ENCODE measurements at regions not wholly inside any gene's neighbourhood (a gene's known extent, or its start where the extent isn't known, plus 50 kb on each side); places are given as distances from the start of the nearest gene placed in this dataset.

- peak; percentile 60 to 68 for DNase-seq (ENCODE audit: low read depth in 1 of 2, low spot score in 1 of 2)
These were observed 73.8 kb downstream of the SYNE3 start for GRCh38 chr14:95442633-95443021.

- no peak for DNase-seq (ENCODE audit: low read depth in 1 of 2, low spot score in 1 of 2)
These were observed 74.3 kb downstream of the SYNE3 start for GRCh38 chr14:95442016-95442632.

- DNase-seq (ENCODE audit: low read depth in 1 of 2, low spot score in 1 of 2) = no peak
These were observed 75.5 kb downstream of the SYNE3 start for GRCh38 chr14:95440951-95441350.

GRCh38 chr14:95440496-95440895 lies 76.0 kb downstream of the SYNE3 start:
- no peak for DNase-seq (ENCODE audit: low read depth in 1 of 2, low spot score in 1 of 2)

GRCh38 chr14:95439881-95440280 lies 76.6 kb downstream of the SYNE3 start:
- no peak for DNase-seq (ENCODE audit: low read depth in 1 of 2, low spot score in 1 of 2)

GRCh38 chr14:95437715-95438114 lies 78.7 kb downstream of the SYNE3 start:
- no peak for DNase-seq (ENCODE audit: low read depth in 1 of 2, low spot score in 1 of 2)

GRCh38 chr14:95436354-95436753 lies 80.1 kb downstream of the SYNE3 start:
- no peak for DNase-seq (ENCODE audit: low read depth in 1 of 2, low spot score in 1 of 2)

GRCh38 chr14:95434121-95434520 lies 82.3 kb downstream of the SYNE3 start:
- DNase-seq (ENCODE audit: low read depth in 1 of 2, low spot score in 1 of 2) = no peak

- no peak for DNase-seq (ENCODE audit: low read depth in 1 of 2, low spot score in 1 of 2)
These were observed 83.4 kb downstream of the SYNE3 start for GRCh38 chr14:95433094-95433478.

GRCh38 chr14:95432144-95433093 lies 84.0 kb downstream of the SYNE3 start:
- DNase-seq (ENCODE audit: low read depth in 1 of 2, low spot score in 1 of 2) = no peak

GRCh38 chr14:95431199-95432143 lies 85.0 kb downstream of the SYNE3 start:
- no peak for DNase-seq (ENCODE audit: low read depth in 1 of 2, low spot score in 1 of 2)

GRCh38 chr14:95428557-95428956 lies 87.9 kb downstream of the SYNE3 start:
- no peak for DNase-seq (ENCODE audit: low read depth in 1 of 2, low spot score in 1 of 2)

- DNase-seq (ENCODE audit: low read depth in 1 of 2, low spot score in 1 of 2) = no peak
These were observed 90.4 kb downstream of the SYNE3 start for GRCh38 chr14:95426116-95426475.

GRCh38 chr14:95425369-95426115 lies 90.9 kb downstream of the SYNE3 start:
- no peak for DNase-seq (ENCODE audit: low read depth in 1 of 2, low spot score in 1 of 2)

GRCh38 chr14:95424529-95424928 lies 91.9 kb downstream of the SYNE3 start:
- no peak for DNase-seq (ENCODE audit: low read depth in 1 of 2, low spot score in 1 of 2)

GRCh38 chr14:95421741-95422140 lies 94.7 kb downstream of the SYNE3 start:
- no peak for DNase-seq (ENCODE audit: low read depth in 1 of 2, low spot score in 1 of 2)

GRCh38 chr14:95420060-95420459 lies 96.4 kb downstream of the SYNE3 start:
- no peak for DNase-seq (ENCODE audit: low read depth in 1 of 2, low spot score in 1 of 2)

GRCh38 chr14:95419569-95419968 lies 96.9 kb downstream of the SYNE3 start:
- DNase-seq (ENCODE audit: low read depth in 1 of 2, low spot score in 1 of 2) = no peak

- DNase-seq (ENCODE audit: low read depth in 1 of 2, low spot score in 1 of 2) = no peak
These were observed 97.6 kb downstream of the SYNE3 start for GRCh38 chr14:95418858-95419257.

GRCh38 chr14:95417492-95417891 lies 97.8 kb upstream of the CLMN start:
- no peak for DNase-seq (ENCODE audit: low read depth in 1 of 2, low spot score in 1 of 2)

GRCh38 chr14:95415993-95416392 lies 96.3 kb upstream of the CLMN start:
- DNase-seq (ENCODE audit: low read depth in 1 of 2, low spot score in 1 of 2) = no peak

Measured in activated CD4-positive, alpha-beta T cell treated with anti-CD3 and anti-CD28 coated beads, Interleukin-2, amount 50 U/mL, for 24 hours (primary cell).